ENCODE measurements at regions not wholly inside any gene's neighbourhood (a gene's known extent, or its start where the extent isn't known, plus 50 kb on each side); places are given as distances from the start of the nearest gene placed in this dataset.

GRCh38 chr13:58660826-58661225 is 1029.3 kb downstream of the PCDH17 start:
- no peak overlapping the region for H3K27ac ChIP-seq (ENCODE audit: control insufficient read depth, insufficient read depth)
- H3K4me3 ChIP-seq, result no peak overlapping the region

More at GRCh38 chr13:58660826-58661225, 1029.3 kb downstream of the PCDH17 start:
- no peak for ATAC-seq
- SMC1A ChIA-PET (ENCODE audit: uncharacterized antibody, unreplicated experiment), result no interaction called here
- Histone ChIP-seq H2AFZ (ENCODE audit: control insufficient read depth, low read depth, low read length) (no peak overlapping the region), H3K9me3 (replicated peaks; ENCODE audit: control insufficient read depth, insufficient read depth, low read length) (no peaks in the 10 kb centered on the region), H3K36me3 (ENCODE audit: control insufficient read depth in 2 of 2, insufficient read depth in 2 of 2, low read length in 1 of 2) (no peaks in the 10 kb centered on the region), H3K27me3 (replicated peaks in 1 of 2; ENCODE audit: control insufficient read depth in 2 of 2, insufficient read depth in 2 of 2, low read length in 1 of 2) (no peaks in the 10 kb centered on the region), H3K4me2 (ENCODE audit: control insufficient read depth, insufficient read depth) (no peak overlapping the region), H3K4me1 (ENCODE audit: control insufficient read depth, insufficient read depth, low read length) (no peaks in the 10 kb centered on the region), H3K9ac (ENCODE audit: control insufficient read depth, insufficient read depth, low read length) (no peak overlapping the region), H3K79me2 (ENCODE audit: control insufficient read depth, insufficient read depth, low read length) (no peaks in the 10 kb centered on the region), H4K20me1 (ENCODE audit: control insufficient read depth, insufficient read depth) (no peaks in the 10 kb centered on the region)
- FAIRE-seq, result no peak
- BruUV-seq (replicated peaks), result no TSS peak
- in situ Hi-C loops (cut with MboI), result no loop called here
- RAD21 ChIA-PET (ENCODE audit: unreplicated experiment), result no interaction called here
- TF ChIP-seq CHD2 (IDR thresholded peaks at IDR 0.05; ENCODE audit: borderline replicate concordance, low read depth, low read length) (no peak), JUND (IDR thresholded peaks at IDR 0.05; ENCODE audit: low read depth, low read length) (no peak), WRNIP1 (IDR thresholded peaks at IDR 0.05; ENCODE audit: borderline replicate concordance, low read depth, low read length) (no peak), MEF2B (IDR thresholded peaks at IDR 0.05; ENCODE audit: partially characterized antibody, poor library complexity, severe bottlenecking) (no peak), NBN (IDR thresholded peaks at IDR 0.05) (no peak)
- TF ChIP-seq, protein P1, sequence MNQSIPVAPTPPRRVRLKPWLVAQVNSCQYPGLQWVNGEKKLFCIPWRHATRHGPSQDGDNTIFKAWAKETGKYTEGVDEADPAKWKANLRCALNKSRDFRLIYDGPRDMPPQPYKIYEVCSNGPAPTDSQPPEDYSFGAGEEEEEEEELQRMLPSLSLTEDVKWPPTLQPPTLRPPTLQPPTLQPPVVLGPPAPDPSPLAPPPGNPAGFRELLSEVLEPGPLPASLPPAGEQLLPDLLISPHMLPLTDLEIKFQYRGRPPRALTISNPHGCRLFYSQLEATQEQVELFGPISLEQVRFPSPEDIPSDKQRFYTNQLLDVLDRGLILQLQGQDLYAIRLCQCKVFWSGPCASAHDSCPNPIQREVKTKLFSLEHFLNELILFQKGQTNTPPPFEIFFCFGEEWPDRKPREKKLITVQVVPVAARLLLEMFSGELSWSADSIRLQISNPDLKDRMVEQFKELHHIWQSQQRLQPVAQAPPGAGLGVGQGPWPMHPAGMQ (IDR thresholded peaks at IDR 0.05; ENCODE audit: borderline replicate concordance), result no peak
- TF ChIP-seq, protein P2, sequence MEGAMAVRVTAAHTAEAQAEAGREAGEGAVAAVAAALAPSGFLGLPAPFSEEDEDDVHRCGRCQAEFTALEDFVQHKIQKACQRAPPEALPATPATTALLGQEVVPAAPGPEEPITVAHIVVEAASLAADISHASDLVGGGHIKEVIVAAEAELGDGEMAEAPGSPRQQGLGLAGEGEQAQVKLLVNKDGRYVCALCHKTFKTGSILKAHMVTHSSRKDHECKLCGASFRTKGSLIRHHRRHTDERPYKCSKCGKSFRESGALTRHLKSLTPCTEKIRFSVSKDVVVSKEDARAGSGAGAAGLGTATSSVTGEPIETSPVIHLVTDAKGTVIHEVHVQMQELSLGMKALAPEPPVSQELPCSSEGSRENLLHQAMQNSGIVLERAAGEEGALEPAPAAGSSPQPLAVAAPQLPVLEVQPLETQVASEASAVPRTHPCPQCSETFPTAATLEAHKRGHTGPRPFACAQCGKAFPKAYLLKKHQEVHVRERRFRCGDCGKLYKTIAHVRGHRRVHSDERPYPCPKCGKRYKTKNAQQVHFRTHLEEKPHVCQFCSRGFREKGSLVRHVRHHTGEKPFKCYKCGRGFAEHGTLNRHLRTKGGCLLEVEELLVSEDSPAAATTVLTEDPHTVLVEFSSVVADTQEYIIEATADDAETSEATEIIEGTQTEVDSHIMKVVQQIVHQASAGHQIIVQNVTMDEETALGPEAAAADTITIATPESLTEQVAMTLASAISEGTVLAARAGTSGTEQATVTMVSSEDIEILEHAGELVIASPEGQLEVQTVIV (IDR thresholded peaks at IDR 0.05; ENCODE audit: borderline replicate concordance, partially characterized antibody), result no peak
- CTCF ChIA-PET, result no interaction called here
- no peak for DNase-seq (ENCODE audit: low read depth, low spot score)
- POLR2A ChIA-PET, result no interaction called here
- intact Hi-C loops (cut with micrococcal nuclease; ENCODE audit: unreplicated experiment), result no loop called here
